DMS153 treated with DMSO at 0.1 percent for 48 hours (cell line): ENCODE measurements at regions not wholly inside any gene's neighbourhood (a gene's known extent, or its start where the extent isn't known, plus 50 kb on each side); places are given as distances from the start of the nearest gene placed in this dataset.

ENCODE experiments used
- DNase-seq: peaks from one replicate; lab custom pipeline; 2025; ENCODE audit not compliant: unreplicated experiment; lab: John Stamatoyannopoulos, UW

- DNase-seq: no peak
Measured at GRCh38 chr1:207971331-207972219, 60.6 kb upstream of the CD34 start.

GRCh38 chr1:207970329-207971233 is 59.7 kb upstream of the CD34 start:
- DNase-seq: no peak

GRCh38 chr1:207969528-207969927 is 58.6 kb upstream of the CD34 start:
- DNase-seq: no peak

- DNase-seq: no peak
Measured at GRCh38 chr1:207968521-207969009, 57.6 kb upstream of the CD34 start.

GRCh38 chr1:207967703-207968102 is 56.8 kb upstream of the CD34 start:
- no peak for DNase-seq

GRCh38 chr1:207966521-207966920 is 55.6 kb upstream of the CD34 start:
- DNase-seq: no peak

GRCh38 chr1:207965392-207966387 is 54.8 kb upstream of the CD34 start:
- DNase-seq: no peak

GRCh38 chr1:207964195-207964966 is 53.5 kb upstream of the CD34 start:
- DNase-seq: no peak

GRCh38 chr1:207963427-207964194 is 52.7 kb upstream of the CD34 start:
- peak; percentile 90 for DNase-seq

GRCh38 chr1:207962716-207963426 is 51.9 kb upstream of the CD34 start:
- peak; percentile 54 for DNase-seq
